Stomach (tissue), 4 donors: ENCODE measurements at regions not wholly inside any gene's neighbourhood (a gene's known extent, or its start where the extent isn't known, plus 50 kb on each side); places are given as distances from the start of the nearest gene placed in this dataset.

Experiments used
- POLR2A ChIP-seq, 4 donors: fragments of 450-650 bp; IDR thresholded peaks; one replicate each; pipeline ENCODE4 v1.6.1; 2016; ENCODE audit warnings: antibody characterized with exemption in 4 of 4, control low read depth in 2 of 4, mild to moderate bottlenecking in 1 of 4, moderate library complexity in 1 of 4
- TF ChIP-seq, protein P1 (sequence below), 7 experiments: fragments of 450-650 bp in 4 of 7; fragments of 200-600 bp in 3 of 7; sonication (generic) in 3 of 7; IDR thresholded peaks; one replicate each; pipeline ENCODE4 v1.5.1; 2016 to 2019; ENCODE audit warnings: antibody characterized with exemption in 7 of 7, control low read depth in 2 of 7, mild to moderate bottlenecking in 1 of 7

DNA sequence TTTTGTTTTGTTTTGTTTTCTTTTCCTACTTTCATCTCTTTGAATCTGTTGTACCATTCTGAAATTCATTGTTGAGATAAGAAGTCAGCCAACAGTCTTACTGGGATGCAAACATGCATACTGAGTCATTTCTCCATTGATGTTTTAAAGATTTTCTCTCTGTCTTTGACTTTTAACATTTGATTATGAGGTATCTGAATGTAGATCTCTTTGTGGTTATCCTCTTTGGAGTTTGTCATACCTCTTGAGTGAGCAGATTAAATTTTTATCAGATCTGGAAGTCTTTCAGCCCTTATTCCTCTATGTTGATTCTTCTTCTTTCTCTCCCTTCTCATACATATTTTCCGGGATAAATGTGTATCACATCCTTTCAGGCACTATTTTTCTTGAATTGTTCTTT, 406.9 kb upstream of the NCAM2 start:
- TF ChIP-seq, protein P1, sequence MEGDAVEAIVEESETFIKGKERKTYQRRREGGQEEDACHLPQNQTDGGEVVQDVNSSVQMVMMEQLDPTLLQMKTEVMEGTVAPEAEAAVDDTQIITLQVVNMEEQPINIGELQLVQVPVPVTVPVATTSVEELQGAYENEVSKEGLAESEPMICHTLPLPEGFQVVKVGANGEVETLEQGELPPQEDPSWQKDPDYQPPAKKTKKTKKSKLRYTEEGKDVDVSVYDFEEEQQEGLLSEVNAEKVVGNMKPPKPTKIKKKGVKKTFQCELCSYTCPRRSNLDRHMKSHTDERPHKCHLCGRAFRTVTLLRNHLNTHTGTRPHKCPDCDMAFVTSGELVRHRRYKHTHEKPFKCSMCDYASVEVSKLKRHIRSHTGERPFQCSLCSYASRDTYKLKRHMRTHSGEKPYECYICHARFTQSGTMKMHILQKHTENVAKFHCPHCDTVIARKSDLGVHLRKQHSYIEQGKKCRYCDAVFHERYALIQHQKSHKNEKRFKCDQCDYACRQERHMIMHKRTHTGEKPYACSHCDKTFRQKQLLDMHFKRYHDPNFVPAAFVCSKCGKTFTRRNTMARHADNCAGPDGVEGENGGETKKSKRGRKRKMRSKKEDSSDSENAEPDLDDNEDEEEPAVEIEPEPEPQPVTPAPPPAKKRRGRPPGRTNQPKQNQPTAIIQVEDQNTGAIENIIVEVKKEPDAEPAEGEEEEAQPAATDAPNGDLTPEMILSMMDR (IDR thresholded peaks at IDR 0.05) = no peak
- TF ChIP-seq POLR2A (IDR thresholded peaks at IDR 0.05) = no peak
